ENCODE measurements at regions not wholly inside any gene's neighbourhood (a gene's known extent, or its start where the extent isn't known, plus 50 kb on each side); places are given as distances from the start of the nearest gene placed in this dataset.
A peak's percentile ranks its signal among the peaks of the same experiment; 100 is the strongest.
"Not testable (repeated sequence)": the region's sequence is repeated elsewhere in the genome, so short reads cannot be mapped to it uniquely, and the experiment has no call there.

GRCh38 chr1:38758820-38759219 is 100.8 kb downstream of the RRAGC start:
- no peak for DNase-seq

DNA sequence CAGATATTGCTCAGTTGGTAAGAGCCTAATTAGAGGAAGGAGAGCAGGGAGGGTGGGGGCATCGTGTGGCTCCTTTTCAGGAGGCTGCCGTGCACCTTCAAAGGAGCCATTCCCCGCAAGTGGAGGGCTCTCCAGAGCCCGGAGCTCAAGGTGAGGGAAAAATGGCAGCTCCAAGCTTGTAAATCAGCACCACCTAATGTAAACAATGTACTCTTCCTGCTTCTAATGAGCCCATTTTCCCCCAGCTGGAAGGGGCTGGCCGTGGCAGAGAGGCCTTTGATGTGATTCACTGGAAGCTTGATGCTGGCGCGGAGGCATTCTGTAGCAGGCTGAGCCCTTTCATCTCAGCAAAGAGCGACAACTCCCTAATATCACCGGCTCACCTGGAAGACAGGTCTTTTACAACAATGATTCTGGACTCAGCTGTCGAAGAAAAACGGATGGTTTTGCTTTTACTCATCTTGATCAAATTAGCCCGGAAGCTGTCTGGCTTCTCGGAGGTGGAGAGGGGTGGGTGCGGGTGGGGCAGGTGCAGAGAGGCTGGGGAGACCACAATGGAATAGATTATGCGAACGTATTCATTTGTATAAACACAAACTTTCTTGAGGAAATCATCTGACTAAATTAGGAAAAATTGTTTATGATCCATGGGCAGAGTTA is 112.5 kb downstream of the RRAGC start:
- no peak for DNase-seq

- no peak for DNase-seq
These were observed 113.1 kb downstream of the RRAGC start for GRCh38 chr1:38746402-38746935.

GRCh38 chr1:38745476-38746401 is 113.8 kb downstream of the RRAGC start:
- DNase-seq, result no peak

GRCh38 chr1:38744452-38745350 is 114.9 kb downstream of the RRAGC start:
- DNase-seq, result no peak

DNA sequence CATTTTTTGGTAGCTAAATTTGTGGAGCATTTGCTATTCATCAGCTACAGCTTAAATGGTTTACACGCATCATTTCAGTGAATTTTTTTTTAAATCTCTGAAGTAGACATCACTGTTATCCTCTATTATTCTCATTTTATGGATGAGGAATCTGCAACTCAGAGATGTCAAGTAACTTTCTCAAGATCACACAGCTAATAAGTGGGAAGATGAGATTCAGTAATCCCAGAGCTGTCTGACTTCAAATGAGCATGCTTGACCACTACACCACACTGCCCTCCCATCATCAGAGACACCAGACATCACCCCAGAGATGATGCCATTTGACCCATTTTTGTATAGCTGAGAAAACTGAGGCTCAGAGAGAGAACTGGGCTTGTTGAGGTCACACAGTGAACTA is 116.4 kb downstream of the RRAGC start:
- no peak for DNase-seq

GRCh38 chr1:38741341-38741740 is 118.2 kb downstream of the RRAGC start:
- no peak for DNase-seq

- no peak for DNase-seq
These were observed 119.1 kb downstream of the RRAGC start for GRCh38 chr1:38740487-38740886.

- DNase-seq, result no peak
These were observed 121.4 kb downstream of the RRAGC start for GRCh38 chr1:38738207-38738606.

GRCh38 chr1:38736399-38736798 is 123.2 kb downstream of the RRAGC start:
- no peak for DNase-seq

DNA sequence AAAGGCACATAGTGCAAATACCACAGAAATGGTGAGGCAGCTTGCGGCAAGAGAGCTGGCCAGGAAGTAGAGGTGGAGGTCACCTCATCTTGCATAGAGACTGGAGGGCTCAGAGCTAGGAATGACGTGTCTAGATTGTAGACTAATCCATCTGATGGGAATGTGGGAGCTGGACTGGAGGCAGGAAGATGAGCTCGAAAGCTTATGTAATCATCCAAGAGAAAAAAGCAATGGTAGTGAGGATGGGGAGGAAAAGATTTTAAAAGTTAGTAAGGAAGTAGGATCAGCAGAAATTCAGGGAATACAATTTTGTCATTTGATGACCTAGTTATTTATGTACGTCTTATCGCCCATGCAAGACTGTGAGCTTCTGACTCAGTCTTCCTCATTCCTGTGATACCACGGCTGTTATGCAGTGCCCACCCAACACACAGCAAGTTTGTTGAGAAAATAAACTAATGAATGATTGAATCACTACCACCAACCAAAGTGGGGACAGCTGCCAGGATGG is 123.9 kb downstream of the RRAGC start:
- DNase-seq, result no peak

DNA sequence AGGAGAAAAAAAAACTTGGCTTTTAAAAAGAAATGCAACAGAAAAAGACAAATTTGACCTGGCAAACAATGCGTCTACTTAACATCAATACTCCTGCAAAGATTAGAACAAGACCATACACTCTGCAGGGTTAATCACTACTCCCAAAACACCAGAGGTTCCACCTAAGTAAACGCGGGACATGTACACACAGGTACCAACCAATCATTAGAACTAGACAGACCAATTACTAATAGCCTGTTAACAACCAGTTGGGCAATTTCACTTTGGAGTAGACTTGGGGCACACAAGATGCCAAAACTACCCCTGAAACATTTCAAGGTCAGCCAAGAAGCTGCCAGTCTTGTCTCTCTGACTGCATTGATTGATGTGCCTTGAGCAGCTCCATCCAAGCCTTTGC is 125.8 kb downstream of the RRAGC start:
- DNase-seq, result no peak

- DNase-seq, result no peak
These were observed 128.8 kb downstream of the RRAGC start for GRCh38 chr1:38730511-38731397.

- no peak for DNase-seq
These were observed 131.0 kb downstream of the RRAGC start for GRCh38 chr1:38728585-38728908.

DNA sequence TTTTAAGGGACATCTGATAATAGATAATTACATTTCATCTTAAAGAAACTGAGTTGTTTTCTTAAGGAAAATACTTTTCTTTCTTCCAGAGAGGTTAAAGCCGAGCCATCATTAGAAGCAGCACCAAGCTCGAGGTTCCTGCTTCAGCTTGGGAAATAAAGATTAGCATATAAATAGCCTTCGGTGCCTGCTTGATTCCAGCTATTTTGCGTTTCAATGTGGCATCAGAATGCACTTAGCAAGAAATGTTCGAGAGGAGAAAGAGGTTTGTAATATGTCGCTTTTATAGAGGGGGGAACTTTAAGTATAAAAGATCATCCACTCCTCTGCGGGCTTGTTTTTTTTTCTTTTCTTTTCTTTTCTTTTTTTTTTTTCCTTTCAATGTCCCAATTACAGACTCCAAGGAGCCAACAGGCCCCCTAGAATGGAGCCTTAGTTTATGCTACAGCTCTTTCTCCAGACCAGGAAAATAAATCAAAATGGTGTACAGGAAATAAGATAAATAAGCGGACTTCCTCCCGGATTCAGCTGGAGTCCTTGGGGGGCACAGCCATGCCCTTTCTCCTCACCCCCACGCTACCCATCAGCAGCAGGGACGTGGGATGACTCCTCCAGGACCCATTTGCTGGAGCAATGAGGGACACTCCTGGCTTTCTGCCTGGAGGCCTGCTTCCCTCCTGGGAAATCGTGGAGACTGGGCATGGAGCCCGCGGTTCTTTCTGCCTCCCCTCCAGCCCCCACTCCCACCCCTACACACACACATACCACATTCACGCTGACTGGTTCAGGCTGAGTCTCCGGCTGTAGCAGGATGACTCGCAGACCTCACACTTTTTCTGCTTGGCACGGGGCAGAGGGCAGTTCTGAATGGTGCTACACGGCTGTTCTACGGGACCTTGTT is 131.6 kb downstream of the RRAGC start:
- peak in 52 of 58 donors; percentile 11 to 85 (median 52) for DNase-seq

DNA sequence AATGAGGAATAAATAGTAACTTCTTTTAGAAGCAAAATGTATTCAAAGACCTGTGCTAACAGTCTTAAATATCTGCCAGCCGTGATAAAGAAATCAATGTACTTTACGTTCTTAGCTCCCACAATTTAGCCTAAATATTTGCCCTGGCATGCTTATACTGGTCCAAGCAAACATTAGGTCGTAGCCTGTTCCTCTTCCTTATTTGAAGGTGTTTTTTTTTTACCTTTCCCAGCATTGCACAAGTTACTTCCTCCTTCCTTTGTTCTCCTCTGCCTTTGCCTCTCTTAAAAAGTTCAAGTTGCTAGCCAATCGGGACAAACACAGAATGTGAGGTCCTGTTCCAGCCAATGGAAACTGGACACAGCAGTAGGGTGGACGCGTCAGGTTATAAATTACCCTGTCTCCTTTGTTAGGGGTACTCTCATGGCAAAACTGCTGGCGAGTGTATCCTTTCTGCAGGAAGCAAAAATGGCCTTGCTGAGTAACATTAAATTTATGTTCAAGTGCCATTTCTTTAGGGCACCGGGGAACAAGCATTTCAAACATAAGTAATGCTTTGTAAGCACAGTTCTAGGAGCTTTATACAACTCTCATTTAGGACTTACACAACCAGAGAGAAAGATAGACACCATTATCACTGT is 134.1 kb downstream of the RRAGC start:
- DNase-seq, result not testable (repeated sequence)

DNA sequence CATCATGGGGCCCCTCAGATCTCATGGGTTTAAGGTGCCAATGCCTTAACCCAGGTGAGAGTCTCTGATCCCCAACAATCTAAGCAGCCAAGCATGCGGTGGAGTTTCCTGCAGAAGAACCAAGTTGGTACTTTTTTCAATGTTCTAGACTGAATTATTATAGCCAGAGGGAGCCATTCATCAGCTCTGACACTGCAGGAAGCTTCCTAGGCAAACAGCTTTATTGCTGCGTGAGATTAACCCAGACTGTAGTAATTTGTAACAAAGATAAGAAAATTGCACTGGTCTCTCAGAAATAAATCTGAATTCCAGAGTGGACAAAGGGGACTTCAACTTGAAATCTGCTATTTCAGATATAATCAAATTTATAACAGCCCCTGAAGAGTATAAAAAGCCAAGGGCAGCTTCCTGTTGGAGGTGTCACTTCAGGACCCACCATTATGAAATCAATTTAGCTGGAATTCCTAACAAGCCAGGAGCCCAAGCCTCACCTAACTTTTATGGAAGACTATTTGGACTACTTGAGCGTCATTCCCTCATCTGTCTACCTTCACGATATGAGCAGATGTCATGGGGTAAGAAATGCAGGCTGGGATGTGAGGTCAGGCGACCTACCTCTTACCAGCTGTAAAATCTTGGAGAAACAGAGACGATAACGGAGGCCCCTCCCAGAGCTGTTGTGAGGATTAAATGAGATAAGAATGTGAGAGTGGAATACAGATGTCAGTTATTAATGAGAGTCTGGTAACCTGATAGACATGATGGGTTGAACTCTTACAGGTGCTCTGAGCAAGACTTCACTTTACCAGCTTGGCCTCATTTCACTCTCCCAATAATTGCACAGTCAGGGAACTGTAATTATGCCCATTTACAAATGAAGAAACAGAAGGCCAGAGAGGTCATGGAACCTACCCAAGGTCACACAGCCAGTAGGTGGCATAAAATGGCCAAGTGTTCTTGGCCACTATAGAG is 135.1 kb downstream of the RRAGC start:
- DNase-seq, result no peak
